Testis (tissue), 2 donors: ENCODE measurements at regions not wholly inside any gene's neighbourhood (a gene's known extent, or its start where the extent isn't known, plus 50 kb on each side); places are given as distances from the start of the nearest gene placed in this dataset.
A peak's percentile ranks its signal among the peaks of the same experiment; 100 is the strongest.

Experiments
- DNase-seq: peaks from one replicate; pipeline ENCODE4 v3.0.0-alpha.2; 2019
- H3K27ac ChIP-seq, 2 donors: fragments of 200-600 bp; sonication (generic); one replicate each; pipeline ENCODE4 v1.5.1; 2019
- H3K27me3 ChIP-seq: fragments of 200-600 bp; sonication (generic); one replicate; pipeline ENCODE4 v1.5.1; 2019
- H3K36me3 ChIP-seq: fragments of 200-600 bp; sonication (generic); one replicate; pipeline ENCODE4 v1.5.1; 2017; ENCODE audit warnings: low read depth; ENCODE audit errors: missing control alignments
- H3K4me1 ChIP-seq: fragments of 200-600 bp; sonication (generic); one replicate; pipeline ENCODE4 v1.5.1; 2019
- H3K4me3 ChIP-seq, 2 donors: fragments of 200-600 bp; sonication (generic); one replicate each; pipeline ENCODE4 v1.5.1; 2017 to 2019
- H3K9me3 ChIP-seq: fragments of 200-600 bp; sonication (generic); one replicate; pipeline ENCODE4 v1.5.1; 2017
- POLR2A ChIP-seq: fragments of 450-650 bp; IDR thresholded peaks from one replicate; pipeline ENCODE4 v1.6.1; 2017; ENCODE audit warnings: antibody characterized with exemption, mild to moderate bottlenecking, moderate library complexity
- WGBS, 2 donors: methylation state at CpG; one replicate each; pipeline ENCODE4 v1.1.5; 2018; 5-methylcytosine and 5-hydroxymethylcytosine counted together
- intact Hi-C: fragments of 100-400 bp; cut with DNase I; formaldehyde crosslinking; loops from one replicate; pipeline ENCODE4 v1.15.1; 2023; ENCODE audit warnings: low total_unique reads
- TF ChIP-seq, protein P1 (sequence below), 3 experiments: fragments of 450-650 bp in 2 of 3; fragments of 200-600 bp in 1 of 3; sonication (generic) in 1 of 3; IDR thresholded peaks; one replicate each; pipeline ENCODE4 v1.5.1; 2016 to 2019; ENCODE audit warnings: antibody characterized with exemption in 3 of 3, mild to moderate bottlenecking in 2 of 3, moderate library complexity in 1 of 3

- DNase-seq, result no peak
- Histone ChIP-seq H3K27me3 (no peaks in the 10 kb centered on the region), H3K36me3 (no peaks in the 10 kb centered on the region), H3K4me1 (no peaks in the 10 kb centered on the region), H3K4me3 (no peak overlapping the region), H3K9me3 (no peaks in the 10 kb centered on the region), H3K27ac (no peak overlapping the region)
- TF ChIP-seq, protein P1, sequence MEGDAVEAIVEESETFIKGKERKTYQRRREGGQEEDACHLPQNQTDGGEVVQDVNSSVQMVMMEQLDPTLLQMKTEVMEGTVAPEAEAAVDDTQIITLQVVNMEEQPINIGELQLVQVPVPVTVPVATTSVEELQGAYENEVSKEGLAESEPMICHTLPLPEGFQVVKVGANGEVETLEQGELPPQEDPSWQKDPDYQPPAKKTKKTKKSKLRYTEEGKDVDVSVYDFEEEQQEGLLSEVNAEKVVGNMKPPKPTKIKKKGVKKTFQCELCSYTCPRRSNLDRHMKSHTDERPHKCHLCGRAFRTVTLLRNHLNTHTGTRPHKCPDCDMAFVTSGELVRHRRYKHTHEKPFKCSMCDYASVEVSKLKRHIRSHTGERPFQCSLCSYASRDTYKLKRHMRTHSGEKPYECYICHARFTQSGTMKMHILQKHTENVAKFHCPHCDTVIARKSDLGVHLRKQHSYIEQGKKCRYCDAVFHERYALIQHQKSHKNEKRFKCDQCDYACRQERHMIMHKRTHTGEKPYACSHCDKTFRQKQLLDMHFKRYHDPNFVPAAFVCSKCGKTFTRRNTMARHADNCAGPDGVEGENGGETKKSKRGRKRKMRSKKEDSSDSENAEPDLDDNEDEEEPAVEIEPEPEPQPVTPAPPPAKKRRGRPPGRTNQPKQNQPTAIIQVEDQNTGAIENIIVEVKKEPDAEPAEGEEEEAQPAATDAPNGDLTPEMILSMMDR (IDR thresholded peaks at IDR 0.05), result no peak
- TF ChIP-seq POLR2A, result no peak
- intact Hi-C loops, result no loop called here
These were observed 432.1 kb downstream of the NR2F2 start for GRCh38 chr15:96762566-96762965.

DNA sequence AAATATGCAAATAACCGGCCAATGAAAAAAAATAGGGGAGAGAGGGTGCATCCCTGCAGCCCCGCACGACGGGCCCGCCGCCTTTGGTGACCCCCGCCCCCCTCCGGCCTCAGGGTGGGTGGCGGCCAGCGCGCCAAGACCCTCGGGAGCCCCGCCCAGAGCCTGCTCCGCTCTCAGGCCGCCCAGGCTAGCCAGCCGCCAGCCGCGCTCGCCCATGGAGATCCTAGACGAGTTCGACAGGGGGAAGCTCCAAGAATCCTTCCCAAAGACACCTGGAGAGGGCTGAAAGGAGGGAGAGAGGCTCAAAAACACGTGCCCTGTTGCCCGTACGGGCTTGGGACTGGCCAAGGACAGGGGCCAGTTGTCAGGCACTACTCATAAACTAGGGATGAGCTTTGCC lies 434.0 kb downstream of the NR2F2 start:
- WGBS, 2 donors, result 55% methylated on average over 16 to 24 of the region's 24 CpGs
- H3K27me3 ChIP-seq, result no peaks in the 10 kb centered on the region
- intact Hi-C loops, result no loop called here
- DNase-seq, result no peak
- H3K4me3 ChIP-seq, result peak overlapping the region in 1 of 2 donors; percentile 12
- TF ChIP-seq POLR2A, result no peak
- TF ChIP-seq, protein P1 (IDR thresholded peaks at IDR 0.05), result no peak
- no peaks in the 10 kb centered on the region for H3K9me3 ChIP-seq
- no peaks in the 10 kb centered on the region for H3K36me3 ChIP-seq
- no peak overlapping the region for H3K27ac ChIP-seq
- no peaks in the 10 kb centered on the region for H3K4me1 ChIP-seq

DNA sequence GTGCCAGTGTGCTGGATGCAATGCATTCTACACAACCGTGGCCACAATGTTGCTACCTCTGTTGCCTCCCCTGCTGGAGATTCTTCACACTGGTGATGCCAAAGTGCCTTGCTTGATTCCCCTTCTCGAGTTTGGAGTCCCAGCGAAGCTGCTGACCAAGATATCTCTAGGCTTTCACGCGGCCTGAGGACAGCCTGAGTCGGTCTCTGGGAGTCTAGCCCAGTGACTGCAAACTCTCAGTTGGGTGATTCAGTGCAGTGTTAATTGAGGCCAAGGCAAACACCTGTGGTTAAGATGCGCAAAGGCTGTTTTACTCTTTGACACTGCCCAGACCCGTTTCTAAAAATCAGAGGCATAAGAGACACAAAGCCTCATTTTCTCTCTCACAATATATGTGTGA lies 434.4 kb downstream of the NR2F2 start:
- H3K9me3 ChIP-seq, result no peaks in the 10 kb centered on the region
- H3K27ac ChIP-seq, result no peak overlapping the region
- WGBS, 2 donors, result 62 to 63% methylated on average over 7 to 8 of the region's 8 CpGs
- H3K4me1 ChIP-seq, result no peaks in the 10 kb centered on the region
- H3K4me3 ChIP-seq, result no peak overlapping the region
- no peak for DNase-seq
- H3K27me3 ChIP-seq, result no peaks in the 10 kb centered on the region
- no peak for TF ChIP-seq POLR2A
- TF ChIP-seq, protein P1 (IDR thresholded peaks at IDR 0.05), result no peak
- intact Hi-C loops, result no loop called here
- no peaks in the 10 kb centered on the region for H3K36me3 ChIP-seq

DNA sequence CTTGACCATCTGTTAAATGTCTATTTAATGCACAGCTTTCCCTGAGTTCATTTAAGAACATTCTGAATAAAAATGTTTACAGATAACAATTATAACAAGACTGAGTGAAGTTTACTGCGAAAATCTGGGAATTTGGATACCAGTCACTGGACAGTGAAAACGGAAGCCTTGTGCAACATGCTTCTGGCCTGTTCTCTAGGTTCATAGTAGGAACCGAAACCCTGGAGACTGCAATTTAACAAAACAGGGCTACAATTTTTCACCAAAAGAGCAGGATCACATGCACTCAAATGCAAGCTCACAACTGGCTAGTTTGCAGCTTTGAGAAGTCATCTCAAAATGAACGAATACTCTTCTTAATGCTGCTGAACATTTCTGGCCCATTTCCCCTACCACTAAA lies 435.9 kb downstream of the NR2F2 start:
- no peak for DNase-seq
- Histone ChIP-seq H3K9me3 (no peaks in the 10 kb centered on the region), H3K4me3 (no peak overlapping the region), H3K27me3 (no peaks in the 10 kb centered on the region), H3K27ac (no peak overlapping the region), H3K36me3 (no peaks in the 10 kb centered on the region), H3K4me1 (no peaks in the 10 kb centered on the region)
- TF ChIP-seq, protein P1 (IDR thresholded peaks at IDR 0.05), result no peak
- intact Hi-C loops, result no loop called here
- 76 to 87% methylated on average over 4 of the region's 4 CpGs for WGBS, 2 donors

DNA sequence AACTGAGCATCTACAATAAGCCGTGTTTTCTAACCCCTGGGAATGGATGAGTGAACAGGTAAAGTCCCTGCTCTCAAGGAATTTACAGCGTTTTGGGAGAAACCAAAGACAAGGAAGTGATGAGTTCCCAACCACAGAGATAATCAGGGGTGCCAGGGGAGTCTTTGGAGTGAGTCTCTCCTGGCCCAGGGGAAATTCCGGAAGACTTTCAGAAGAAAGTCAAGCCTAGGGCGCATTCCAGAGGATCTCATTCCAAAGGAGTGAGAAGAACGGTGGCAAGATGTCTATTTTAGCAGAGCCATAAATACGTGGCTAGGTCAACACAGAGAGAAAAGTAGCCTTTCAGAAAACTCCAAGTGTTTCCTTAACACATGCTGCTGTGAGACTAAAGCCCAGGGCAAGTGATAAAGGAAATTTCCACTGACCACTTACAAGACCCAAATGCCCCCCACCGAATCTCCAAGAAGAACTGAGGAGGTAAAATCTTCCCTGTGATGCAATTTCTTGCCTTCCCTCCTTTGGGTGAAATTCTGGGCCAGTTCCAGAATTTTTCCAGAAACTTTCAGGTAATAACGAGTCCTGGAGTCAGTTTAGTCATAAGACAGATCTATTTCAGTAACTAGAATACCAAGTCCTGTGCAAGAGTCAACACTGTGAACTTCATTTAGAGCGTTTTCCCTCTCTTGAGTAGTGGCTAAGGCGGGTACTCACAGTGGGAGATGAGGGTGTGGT lies 437.4 kb downstream of the NR2F2 start:
- 73 to 79% methylated on average over 10 of the region's 10 CpGs for WGBS, 2 donors
- no peak overlapping the region for H3K4me3 ChIP-seq
- no peak overlapping the region for H3K27ac ChIP-seq
- intact Hi-C loops, result no loop called here
- TF ChIP-seq POLR2A, result no peak
- TF ChIP-seq, protein P1 (IDR thresholded peaks at IDR 0.05), result no peak
- H3K36me3 ChIP-seq, result no peaks in the 10 kb centered on the region
- H3K27me3 ChIP-seq, result no peaks in the 10 kb centered on the region
- H3K9me3 ChIP-seq, result no peaks in the 10 kb centered on the region
- no peak for DNase-seq
- H3K4me1 ChIP-seq, result no peaks in the 10 kb centered on the region
